Activated naive CD4-positive, alpha-beta T cell treated with anti-CD3 and anti-CD28 coated beads, Interleukin-2, amount 50 U/mL, for 24 hours (primary cell): ENCODE measurements at regions not wholly inside any gene's neighbourhood (a gene's known extent, or its start where the extent isn't known, plus 50 kb on each side); places are given as distances from the start of the nearest gene placed in this dataset.

Experiments used
- H3K27ac Mint-ChIP-seq: one replicate; pipeline ENCODE4 v1.8.0; 2021; ENCODE audit warnings: mild to moderate bottlenecking, mixed read lengths
- H3K27me3 Mint-ChIP-seq: one replicate; pipeline ENCODE4 v1.8.0; 2021; ENCODE audit warnings: mixed read lengths
- H3K36me3 Mint-ChIP-seq: one replicate; pipeline ENCODE4 v1.8.0; 2021; ENCODE audit warnings: mixed read lengths
- H3K4me1 Mint-ChIP-seq: one replicate; pipeline ENCODE4 v1.8.0; 2021; ENCODE audit warnings: mixed read lengths
- H3K4me3 Mint-ChIP-seq: one replicate; pipeline ENCODE4 v1.8.0; 2021; ENCODE audit warnings: mild to moderate bottlenecking, mixed read lengths
- H3K9me3 Mint-ChIP-seq: one replicate; pipeline ENCODE4 v1.8.0; 2021; ENCODE audit warnings: mixed read lengths

DNA sequence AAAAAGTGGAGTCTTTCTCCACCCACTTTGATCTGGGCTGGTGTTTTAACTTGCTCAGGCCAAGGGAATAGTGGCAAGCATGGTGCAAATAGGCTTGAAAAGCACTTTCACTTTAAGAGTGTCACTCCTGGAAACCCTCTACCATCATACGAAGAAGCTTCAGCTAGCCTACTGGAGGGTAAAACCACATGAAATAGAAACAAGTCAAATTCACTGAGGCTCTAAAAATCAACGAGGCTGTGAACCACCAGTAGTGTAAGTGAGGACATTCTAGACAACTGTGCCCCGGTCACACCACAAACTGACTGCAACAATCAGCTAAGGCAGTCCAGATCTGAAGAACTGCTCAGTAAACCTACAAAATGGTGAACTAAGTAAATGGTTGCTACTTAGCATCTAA is 2366.3 kb upstream of the C9orf72 start:
- H3K4me3 Mint-ChIP-seq, result no peak overlapping the region
- H3K27ac Mint-ChIP-seq, result no peak overlapping the region
- H3K27me3 Mint-ChIP-seq, result no peaks in the 10 kb centered on the region

DNA sequence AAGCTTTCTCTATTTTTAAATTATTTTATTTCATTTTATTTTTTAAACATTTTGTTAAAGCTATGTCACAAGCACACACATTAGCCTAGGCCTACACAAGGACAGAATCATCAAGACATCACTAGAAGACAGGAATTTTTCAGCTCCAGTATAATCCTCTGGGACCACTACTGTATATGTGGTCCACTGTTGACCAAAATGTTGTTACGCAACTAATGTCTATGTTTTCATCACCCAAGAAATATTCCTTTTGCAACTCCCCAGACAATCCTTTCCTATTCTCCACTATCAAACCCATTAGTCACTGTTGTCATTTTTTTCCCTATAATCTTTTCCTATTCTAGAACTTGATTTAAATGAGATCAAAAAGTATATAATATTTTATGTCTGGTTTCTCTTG is 2371.7 kb upstream of the C9orf72 start:
- no peaks in the 10 kb centered on the region for H3K36me3 Mint-ChIP-seq
- no peak overlapping the region for H3K27ac Mint-ChIP-seq
- H3K4me3 Mint-ChIP-seq, result no peak overlapping the region
- H3K9me3 Mint-ChIP-seq, result no peaks in the 10 kb centered on the region
- H3K27me3 Mint-ChIP-seq, result no peaks in the 10 kb centered on the region
- H3K4me1 Mint-ChIP-seq, result no peaks in the 10 kb centered on the region

More for the DNA sequence above, 2366.3 kb upstream of the C9orf72 start:
- Mint-ChIP-seq H3K4me1 (no peaks in the 10 kb centered on the region), H3K9me3 (no peaks in the 10 kb centered on the region), H3K36me3 (no peaks in the 10 kb centered on the region)

DNA sequence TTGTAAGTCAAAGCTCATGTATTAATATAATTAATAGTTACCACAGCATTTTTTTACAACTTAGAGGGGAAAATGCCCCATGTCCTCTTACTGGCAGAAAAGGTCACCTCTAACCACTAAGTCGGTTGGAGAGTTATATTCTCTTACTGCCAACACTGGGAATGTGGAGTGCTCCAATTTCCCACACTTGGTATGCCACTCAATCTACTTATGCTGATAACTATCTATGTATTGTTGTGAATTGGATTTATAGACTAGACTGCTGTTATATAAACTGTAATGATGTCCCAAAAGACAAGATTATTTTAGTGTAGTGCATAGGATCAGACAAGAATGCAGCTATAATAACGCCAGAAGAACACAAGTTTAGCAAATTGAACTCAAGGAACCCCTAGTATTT is 2385.2 kb upstream of the C9orf72 start:
- H3K36me3 Mint-ChIP-seq, result no peaks in the 10 kb centered on the region
- no peaks in the 10 kb centered on the region for H3K27me3 Mint-ChIP-seq
- no peak overlapping the region for H3K4me3 Mint-ChIP-seq
- no peaks in the 10 kb centered on the region for H3K4me1 Mint-ChIP-seq
- H3K27ac Mint-ChIP-seq, result no peak overlapping the region
- no peaks in the 10 kb centered on the region for H3K9me3 Mint-ChIP-seq

DNA sequence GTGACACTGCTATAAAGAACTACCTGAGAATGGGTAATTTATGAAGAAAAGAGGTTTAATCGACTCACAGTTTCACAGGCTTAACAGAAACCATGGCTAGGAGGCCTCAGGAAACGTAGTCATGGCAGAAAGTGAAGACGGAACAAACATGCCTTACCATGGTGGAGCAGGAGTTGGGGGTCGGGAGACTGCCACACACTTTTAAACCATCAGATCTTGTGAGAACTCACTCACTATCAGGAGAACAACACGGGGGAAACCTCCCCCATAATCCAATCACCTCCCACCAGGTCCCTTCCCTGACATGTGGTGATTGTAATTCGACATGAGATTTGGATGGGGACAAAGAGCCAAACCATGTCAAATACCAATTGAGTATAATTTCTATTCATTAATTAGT is 2392.6 kb upstream of the C9orf72 start:
- no peaks in the 10 kb centered on the region for H3K27me3 Mint-ChIP-seq
- no peak overlapping the region for H3K4me3 Mint-ChIP-seq
- H3K4me1 Mint-ChIP-seq, result no peaks in the 10 kb centered on the region
- no peaks in the 10 kb centered on the region for H3K36me3 Mint-ChIP-seq
- no peaks in the 10 kb centered on the region for H3K9me3 Mint-ChIP-seq
- H3K27ac Mint-ChIP-seq, result no peak overlapping the region

DNA sequence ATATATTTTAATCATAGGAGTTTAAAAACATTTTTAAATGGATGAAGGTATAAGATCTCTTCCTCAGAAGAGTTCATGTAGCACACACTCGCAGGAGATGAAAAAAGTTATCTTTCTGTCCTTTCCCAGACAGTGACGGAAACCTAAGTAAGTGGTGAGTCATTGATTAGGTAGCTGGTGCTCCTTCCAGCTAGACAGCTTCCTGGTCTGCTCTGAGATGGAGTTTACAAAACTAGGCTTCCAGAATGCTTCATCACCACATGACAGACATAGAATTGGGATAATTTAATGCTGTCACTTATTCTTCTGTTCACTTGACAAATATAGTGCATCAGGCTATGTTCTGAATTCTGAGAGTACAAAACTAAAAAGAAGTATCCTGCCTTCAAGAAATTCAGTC is 2393.0 kb upstream of the C9orf72 start:
- Mint-ChIP-seq H3K27ac (no peak overlapping the region), H3K4me3 (no peak overlapping the region), H3K4me1 (no peaks in the 10 kb centered on the region), H3K27me3 (no peaks in the 10 kb centered on the region), H3K9me3 (no peaks in the 10 kb centered on the region), H3K36me3 (no peaks in the 10 kb centered on the region)

DNA sequence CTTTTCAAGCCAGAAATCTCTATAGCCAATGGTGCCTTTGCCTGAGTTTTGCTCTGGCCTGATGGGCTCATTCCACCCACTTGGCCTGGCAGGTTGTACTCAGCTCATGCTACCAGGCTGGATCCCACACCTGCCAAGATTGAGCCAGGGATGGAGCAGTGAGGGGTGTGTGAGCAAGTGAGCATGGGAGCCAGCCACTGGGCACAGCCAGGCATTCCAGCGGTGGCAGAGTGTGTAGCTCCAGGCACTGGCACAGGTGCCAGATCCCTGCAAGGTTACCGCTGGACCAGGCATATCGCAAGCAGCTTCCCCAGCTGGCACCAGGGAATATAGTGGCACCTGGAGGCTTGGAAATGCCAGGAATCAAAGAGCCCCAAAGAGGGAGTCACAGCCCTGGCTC is 2395.6 kb upstream of the C9orf72 start:
- H3K4me3 Mint-ChIP-seq, result no peak overlapping the region
- H3K27ac Mint-ChIP-seq, result no peak overlapping the region
- H3K36me3 Mint-ChIP-seq, result no peaks in the 10 kb centered on the region

DNA sequence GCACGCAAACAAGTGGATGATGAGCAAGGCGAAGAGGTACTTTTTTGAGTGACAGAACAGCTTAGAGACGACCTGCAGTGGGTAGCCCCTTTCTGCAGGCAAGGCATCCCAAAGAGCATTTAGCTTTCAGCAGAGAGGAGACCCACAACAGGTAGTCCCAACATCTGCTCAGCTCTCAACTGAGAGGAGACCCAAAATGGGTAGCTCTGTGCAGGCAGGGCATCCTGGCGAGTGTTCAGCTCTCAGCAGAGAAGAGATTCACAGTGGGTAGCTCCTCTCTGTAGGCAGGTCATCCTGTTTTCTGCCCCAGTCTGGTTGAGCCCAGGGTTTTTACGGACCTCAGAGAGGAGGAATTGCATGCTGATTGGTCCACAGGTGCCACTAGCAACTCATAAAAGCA is 2396.1 kb upstream of the C9orf72 start:
- H3K4me1 Mint-ChIP-seq, result no peaks in the 10 kb centered on the region
- H3K9me3 Mint-ChIP-seq, result no peaks in the 10 kb centered on the region
- H3K27me3 Mint-ChIP-seq, result no peaks in the 10 kb centered on the region
- no peak overlapping the region for H3K27ac Mint-ChIP-seq
- H3K36me3 Mint-ChIP-seq, result no peaks in the 10 kb centered on the region
- no peak overlapping the region for H3K4me3 Mint-ChIP-seq

More for the DNA sequence above, 2395.6 kb upstream of the C9orf72 start:
- Mint-ChIP-seq H3K9me3 (no peaks in the 10 kb centered on the region), H3K4me1 (no peaks in the 10 kb centered on the region), H3K27me3 (no peaks in the 10 kb centered on the region)

DNA sequence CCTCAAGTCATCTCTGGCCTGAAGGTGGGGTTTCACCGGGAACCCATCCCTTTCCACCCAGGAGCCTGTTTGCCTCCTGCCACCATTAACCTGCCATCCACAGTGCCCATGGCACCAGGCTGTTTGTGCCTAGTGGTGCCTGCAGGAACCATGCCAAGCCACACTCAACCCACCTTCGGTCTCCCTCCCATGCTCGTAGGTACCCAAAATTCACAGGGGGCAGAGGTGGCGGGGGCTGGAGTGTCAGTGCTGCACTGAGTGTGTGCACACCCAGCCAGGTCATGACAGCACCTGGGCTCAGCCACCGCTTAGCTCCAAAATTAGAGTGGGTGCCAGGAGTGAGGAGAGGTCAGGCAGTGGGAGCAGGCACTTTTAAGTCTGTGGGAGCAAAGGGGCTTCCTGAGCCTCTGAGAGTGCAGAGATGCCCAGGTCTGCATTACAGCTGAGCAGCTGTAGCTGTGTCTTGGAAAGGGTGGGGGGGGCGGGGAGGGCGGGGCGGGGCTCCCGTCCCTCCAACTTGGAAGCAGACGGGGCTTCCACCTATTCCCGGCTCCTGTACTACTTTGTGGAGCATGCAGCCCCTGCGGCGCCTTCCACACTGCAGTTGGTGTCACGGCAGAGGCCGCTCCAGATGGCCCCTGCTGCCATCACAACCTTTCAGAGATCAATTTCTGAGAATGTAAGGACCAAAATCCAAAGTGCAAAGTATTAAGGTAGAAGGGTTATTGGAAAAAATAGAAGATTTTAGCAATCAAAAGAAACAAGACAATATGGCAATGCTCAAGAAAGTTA is 2396.8 kb upstream of the C9orf72 start:
- Mint-ChIP-seq H3K4me1 (no peaks in the 10 kb centered on the region), H3K9me3 (no peaks in the 10 kb centered on the region), H3K4me3 (no peak overlapping the region), H3K36me3 (no peaks in the 10 kb centered on the region), H3K27ac (no peak overlapping the region), H3K27me3 (no peaks in the 10 kb centered on the region)

DNA sequence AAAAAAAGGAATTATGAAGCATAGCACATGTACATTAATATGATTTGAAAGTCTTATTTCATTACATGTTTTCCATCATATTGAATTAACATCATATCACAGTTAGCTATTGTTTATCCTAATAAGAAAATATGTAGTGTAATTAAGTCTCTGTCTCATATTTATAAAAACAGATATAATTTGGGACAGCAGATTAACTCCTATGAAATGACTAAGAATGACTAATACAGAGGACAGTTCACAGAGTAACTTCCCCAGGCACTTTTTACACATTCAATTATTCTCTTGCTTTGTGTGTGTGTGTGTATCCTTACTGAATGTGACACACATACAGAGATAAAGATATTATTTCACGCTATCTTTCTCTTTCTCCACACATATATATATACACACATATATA is 2400.9 kb upstream of the C9orf72 start:
- no peaks in the 10 kb centered on the region for H3K9me3 Mint-ChIP-seq
- no peak overlapping the region for H3K4me3 Mint-ChIP-seq
- H3K4me1 Mint-ChIP-seq, result no peaks in the 10 kb centered on the region
- no peaks in the 10 kb centered on the region for H3K27me3 Mint-ChIP-seq
- no peak overlapping the region for H3K27ac Mint-ChIP-seq
- no peaks in the 10 kb centered on the region for H3K36me3 Mint-ChIP-seq

DNA sequence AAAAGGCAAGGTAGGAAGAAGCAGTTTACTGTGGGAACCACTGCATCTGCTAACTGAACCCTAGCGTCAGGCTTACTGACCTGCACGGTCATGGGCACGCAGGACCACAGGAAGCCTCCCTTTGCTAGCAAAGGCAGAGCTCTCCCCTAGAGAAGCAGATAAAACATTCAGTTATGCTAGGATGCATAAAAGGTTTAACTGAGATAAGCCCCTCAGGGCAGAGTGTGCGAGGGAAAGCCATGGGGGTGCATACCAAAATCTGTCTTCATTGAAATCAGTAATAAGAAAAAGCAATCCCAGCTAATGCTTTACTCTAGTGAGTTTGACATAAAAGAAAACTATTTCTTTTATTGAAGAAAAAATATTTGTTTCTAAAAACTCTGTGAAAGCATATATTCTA is 2403.7 kb upstream of the C9orf72 start:
- Mint-ChIP-seq H3K4me3 (no peak overlapping the region), H3K4me1 (no peaks in the 10 kb centered on the region), H3K9me3 (no peaks in the 10 kb centered on the region), H3K27me3 (no peaks in the 10 kb centered on the region), H3K27ac (no peak overlapping the region), H3K36me3 (no peaks in the 10 kb centered on the region)

DNA sequence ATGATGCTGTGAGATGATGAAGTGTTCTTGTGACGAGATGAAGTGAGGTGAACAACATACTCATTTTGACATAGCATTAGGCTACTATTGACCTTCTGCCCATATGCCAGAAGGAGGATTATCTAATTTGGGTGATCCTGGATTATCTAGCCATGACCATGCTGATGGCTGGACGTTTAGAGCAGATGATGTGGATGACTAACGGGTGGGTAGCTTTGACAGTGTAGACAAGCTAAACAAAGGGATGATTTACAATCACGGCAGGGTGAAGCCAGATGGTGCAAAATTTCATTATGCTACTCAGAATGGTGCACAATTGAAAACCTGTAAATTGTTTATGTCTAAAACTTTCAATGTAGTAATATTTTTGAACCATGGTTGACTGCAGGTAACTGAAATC is 2403.4 kb upstream of the ACO1 start:
- no peaks in the 10 kb centered on the region for H3K4me1 Mint-ChIP-seq
- no peak overlapping the region for H3K27ac Mint-ChIP-seq
- H3K4me3 Mint-ChIP-seq, result no peak overlapping the region
- H3K9me3 Mint-ChIP-seq, result no peaks in the 10 kb centered on the region
- no peaks in the 10 kb centered on the region for H3K27me3 Mint-ChIP-seq
- H3K36me3 Mint-ChIP-seq, result no peaks in the 10 kb centered on the region

DNA sequence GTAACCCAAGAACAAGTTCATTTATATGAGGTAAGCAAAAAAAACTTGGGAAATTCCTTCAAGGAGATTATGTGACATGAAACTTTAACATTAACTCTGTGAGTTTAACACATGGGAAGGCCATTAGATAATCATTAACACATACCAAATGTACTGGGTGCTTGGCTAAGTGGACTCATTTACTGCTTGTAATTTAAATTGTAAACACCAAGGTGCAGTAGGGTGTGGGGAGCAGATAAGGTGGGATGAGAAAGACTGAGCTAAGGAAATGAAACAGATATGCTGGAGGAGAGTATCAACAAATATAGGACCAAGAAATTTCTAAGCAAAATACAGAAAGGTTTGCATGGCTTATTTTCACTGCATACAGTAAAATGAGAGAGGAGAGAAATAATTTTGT is 2384.8 kb upstream of the ACO1 start:
- Mint-ChIP-seq H3K4me3 (no peak overlapping the region), H3K9me3 (peaks cover 9% of the 10 kb centered on the region), H3K27ac (no peak overlapping the region), H3K36me3 (no peaks in the 10 kb centered on the region), H3K4me1 (no peaks in the 10 kb centered on the region), H3K27me3 (no peaks in the 10 kb centered on the region)

DNA sequence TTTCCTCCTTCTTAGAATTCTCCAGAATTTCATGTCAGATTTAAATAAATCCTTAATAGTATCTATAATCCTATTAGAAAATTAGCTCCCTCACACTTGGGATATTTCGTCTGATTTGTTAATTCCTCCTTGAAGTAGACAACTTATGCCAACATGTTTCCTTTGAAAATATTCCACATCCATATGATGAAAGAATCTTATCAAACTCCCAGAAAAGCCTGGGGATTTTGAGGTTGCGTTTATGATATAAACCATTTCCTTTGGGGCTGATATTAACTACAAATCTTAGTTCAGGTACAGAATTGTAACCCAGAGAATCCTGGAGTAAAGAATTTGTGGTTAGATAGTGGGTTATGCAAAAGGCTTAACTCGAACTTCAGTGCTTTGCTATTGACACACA is 2373.8 kb upstream of the ACO1 start:
- Mint-ChIP-seq H3K4me1 (no peaks in the 10 kb centered on the region), H3K36me3 (no peaks in the 10 kb centered on the region), H3K4me3 (no peak overlapping the region), H3K9me3 (no peaks in the 10 kb centered on the region), H3K27ac (no peak overlapping the region), H3K27me3 (no peaks in the 10 kb centered on the region)

DNA sequence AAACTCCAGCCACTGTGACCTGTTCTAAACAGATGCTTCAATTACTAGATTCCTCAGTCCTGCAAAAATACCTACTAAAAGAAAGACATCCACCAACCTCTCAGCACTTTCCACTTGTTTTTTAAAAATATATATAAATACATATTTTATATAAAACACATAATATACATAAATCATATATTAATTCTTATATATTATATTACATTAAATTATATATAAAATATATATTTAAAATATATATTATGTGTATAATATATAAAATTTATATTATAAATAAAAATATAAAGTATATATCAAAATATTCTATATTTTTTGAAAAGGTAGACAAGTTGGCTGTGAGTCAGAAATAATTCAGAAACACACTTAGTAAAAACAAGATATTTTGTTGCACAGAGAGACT is 2371.8 kb upstream of the ACO1 start:
- H3K9me3 Mint-ChIP-seq, result no peaks in the 10 kb centered on the region
- no peaks in the 10 kb centered on the region for H3K27me3 Mint-ChIP-seq
- H3K36me3 Mint-ChIP-seq, result no peaks in the 10 kb centered on the region
- H3K4me3 Mint-ChIP-seq, result no peak overlapping the region
- H3K27ac Mint-ChIP-seq, result no peak overlapping the region
- H3K4me1 Mint-ChIP-seq, result no peaks in the 10 kb centered on the region

DNA sequence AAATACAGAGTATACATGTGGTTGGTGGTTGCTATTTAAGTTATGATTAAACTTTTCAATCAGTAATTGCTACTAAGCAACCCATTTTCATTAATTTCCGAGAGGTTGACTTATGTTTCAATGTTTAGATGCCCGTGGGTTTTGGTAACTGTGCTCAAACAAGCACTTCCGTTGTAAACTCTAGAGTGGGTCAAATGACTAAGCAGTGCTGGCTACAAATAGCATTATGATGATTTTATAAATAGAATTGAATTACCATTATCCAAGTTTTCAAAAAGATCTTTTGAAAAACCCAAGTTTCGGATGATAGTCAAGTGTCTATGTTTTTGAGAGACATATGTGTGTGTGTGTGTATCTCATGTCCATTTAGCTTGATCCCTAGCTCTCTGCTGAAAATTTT is 2369.4 kb upstream of the ACO1 start:
- no peak overlapping the region for H3K4me3 Mint-ChIP-seq
- H3K4me1 Mint-ChIP-seq, result no peaks in the 10 kb centered on the region
- no peaks in the 10 kb centered on the region for H3K9me3 Mint-ChIP-seq
- no peaks in the 10 kb centered on the region for H3K27me3 Mint-ChIP-seq
- H3K36me3 Mint-ChIP-seq, result no peaks in the 10 kb centered on the region
- no peak overlapping the region for H3K27ac Mint-ChIP-seq

DNA sequence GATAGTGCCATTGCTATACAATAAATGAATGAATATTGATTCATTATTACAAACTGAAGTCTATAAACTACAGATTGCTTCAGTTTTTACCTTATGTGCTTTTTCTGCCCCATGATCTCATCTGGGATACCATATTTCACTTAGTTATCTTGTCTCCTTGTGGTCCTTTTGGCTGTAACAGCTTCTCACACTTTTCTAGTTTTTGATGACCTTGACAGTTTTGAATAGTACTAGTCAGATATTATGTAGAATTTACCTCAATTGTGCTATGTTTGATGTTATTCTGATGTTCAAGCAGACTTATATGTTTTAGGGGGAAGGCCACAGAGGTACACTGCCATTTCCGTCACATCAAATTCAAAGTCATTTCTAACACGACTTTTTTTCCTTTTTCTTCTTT is 2364.3 kb upstream of the ACO1 start:
- H3K4me1 Mint-ChIP-seq, result no peaks in the 10 kb centered on the region
- no peaks in the 10 kb centered on the region for H3K36me3 Mint-ChIP-seq
- H3K27me3 Mint-ChIP-seq, result no peaks in the 10 kb centered on the region
- H3K4me3 Mint-ChIP-seq, result no peak overlapping the region
- no peaks in the 10 kb centered on the region for H3K9me3 Mint-ChIP-seq
- H3K27ac Mint-ChIP-seq, result no peak overlapping the region

DNA sequence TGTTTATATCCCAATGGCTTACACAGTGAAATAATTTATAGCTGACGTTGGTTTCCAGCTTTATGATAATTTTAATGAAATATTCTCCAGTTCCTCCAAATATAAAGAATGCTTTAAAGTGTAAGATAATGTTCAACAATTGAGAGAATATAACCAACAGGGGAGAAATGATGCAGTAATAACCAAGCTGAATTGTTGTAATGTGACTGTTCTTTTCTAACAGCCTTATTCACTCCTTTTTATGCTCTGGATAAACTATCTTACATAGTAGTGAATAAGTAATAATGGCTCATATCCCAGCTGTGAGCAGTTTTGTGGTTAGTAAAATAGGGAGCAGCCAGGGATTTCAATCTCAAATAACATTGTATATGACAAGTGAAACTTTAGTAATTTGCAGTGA is 2348.7 kb upstream of the ACO1 start:
- Mint-ChIP-seq H3K9me3 (no peaks in the 10 kb centered on the region), H3K4me1 (no peaks in the 10 kb centered on the region), H3K27me3 (no peaks in the 10 kb centered on the region), H3K4me3 (no peak overlapping the region), H3K36me3 (no peaks in the 10 kb centered on the region), H3K27ac (no peak overlapping the region)
